HEK293 (cell line): ENCODE measurements at regions not wholly inside any gene's neighbourhood (a gene's known extent, or its start where the extent isn't known, plus 50 kb on each side); places are given as distances from the start of the nearest gene placed in this dataset.

Experiments used
- CTCF ChIA-PET: fragments of 350-600 bp; formaldehyde crosslinking; extraction: SDS; loops from one replicate; lab custom pipeline; 2021; ENCODE audit warnings: antibody characterized with exemption; lab: Yijun Ruan, JAX
- POLR2A ChIA-PET: fragments of 300-600 bp; formaldehyde crosslinking; extraction: SDS; loops from one replicate; lab custom pipeline; 2020; ENCODE audit warnings: antibody characterized with exemption, inconsistent platforms; lab: Yijun Ruan, JAX
- H3K27ac ChIP-seq: fragments of 200-500 bp; sonication (Bioruptor generic); 2 replicates; pipeline ENCODE4 v1.5.1; 2014; ENCODE audit warnings: low read depth, low read length, control low read depth, inconsistent platforms; ENCODE audit errors: extremely low read depth
- H3K36me3 ChIP-seq, 2 experiments: fragments of 200-500 bp in 1 of 2; sonication (Bioruptor generic) in 1 of 2; 1 replicate in 1 of 2; 2 replicates in 1 of 2; pipeline ENCODE4 v1.5.1; 2014 to 2017; ENCODE audit warnings: inconsistent platforms in 2 of 2, low read length in 2 of 2; ENCODE audit not compliant: control insufficient read depth in 2 of 2, insufficient read depth in 1 of 2
- H3K4me1 ChIP-seq: fragments of 200-500 bp; sonication (Bioruptor generic); 2 replicates; pipeline ENCODE4 v1.5.1; 2014; ENCODE audit warnings: mild to moderate bottlenecking, low read length, inconsistent platforms; ENCODE audit not compliant: control insufficient read depth, insufficient read depth
- H3K4me3 ChIP-seq: 2 replicates; pipeline ENCODE4 v1.5.1; 2011; ENCODE audit warnings: low read depth, mild to moderate bottlenecking, control low read depth, low read length, moderate library complexity
- H3K9me3 ChIP-seq: fragments of 200-500 bp; sonication (Bioruptor generic); 2 replicates; pipeline ENCODE4 v1.5.1; 2014; ENCODE audit warnings: low read depth, low read length, inconsistent platforms; ENCODE audit not compliant: control insufficient read depth, insufficient read depth
- HOXD13 ChIP-seq: sonication (generic); formaldehyde crosslinking; IDR thresholded peaks from 2 replicates; pipeline ENCODE4 v1.8.0; 2022; ENCODE audit warnings: missing genetic modification reagents, borderline replicate concordance
- IKZF3 ChIP-seq: fragments of 450-650 bp; IDR thresholded peaks from 2 replicates; pipeline ENCODE4 v1.5.0; 2018; ENCODE audit warnings: missing biosample characterization, mild to moderate bottlenecking, missing genetic modification characterization, moderate library complexity
- TRIM28 ChIP-seq: IDR thresholded peaks from 2 replicates; pipeline ENCODE4 v1.6.1; 2011; ENCODE audit warnings: low read length, control low read depth, borderline replicate concordance
- YY1 ChIP-seq: fragments of 450-650 bp; formaldehyde crosslinking; IDR thresholded peaks from 2 replicates; pipeline ENCODE4 v1.5.1; 2018; ENCODE audit warnings: missing biosample characterization, missing genetic modification characterization
- ZIC2 ChIP-seq: fragments of 450-650 bp; formaldehyde crosslinking; IDR thresholded peaks from 2 replicates; pipeline ENCODE4 v1.5.1; 2016; ENCODE audit warnings: missing biosample characterization, missing genetic modification characterization
- ZNF132 ChIP-seq: fragments of 450-650 bp; formaldehyde crosslinking; IDR thresholded peaks from 2 replicates; pipeline ENCODE4 v1.5.1; 2017; ENCODE audit warnings: missing biosample characterization, missing genetic modification characterization, borderline replicate concordance
- ZNF211 ChIP-seq: fragments of 450-650 bp; formaldehyde crosslinking; IDR thresholded peaks from 2 replicates; pipeline ENCODE4 v1.5.1; 2016; ENCODE audit warnings: low read depth, missing biosample characterization, missing genetic modification characterization
- ZNF221 ChIP-seq: fragments of 450-650 bp; formaldehyde crosslinking; IDR thresholded peaks from 2 replicates; pipeline ENCODE4 v1.5.1; 2017; ENCODE audit warnings: missing biosample characterization, missing genetic modification characterization, borderline replicate concordance
- ZNF266 ChIP-seq: fragments of 450-650 bp; formaldehyde crosslinking; IDR thresholded peaks from 2 replicates; pipeline ENCODE4 v1.5.1; 2016; ENCODE audit warnings: missing biosample characterization, missing genetic modification characterization, low read depth
- ZNF560 ChIP-seq: fragments of 450-650 bp; formaldehyde crosslinking; IDR thresholded peaks from 2 replicates; pipeline ENCODE4 v1.5.1; 2017; ENCODE audit warnings: missing biosample characterization, missing genetic modification characterization, borderline replicate concordance
- ZNF623 ChIP-seq: fragments of 450-650 bp; formaldehyde crosslinking; IDR thresholded peaks from 2 replicates; pipeline ENCODE4 v1.5.1; 2016; ENCODE audit warnings: missing biosample characterization, missing genetic modification characterization
- ZNF707 ChIP-seq: fragments of 450-650 bp; formaldehyde crosslinking; IDR thresholded peaks from 2 replicates; pipeline ENCODE4 v1.5.1; 2016; ENCODE audit warnings: missing biosample characterization, missing genetic modification characterization
- ZNF768 ChIP-seq: fragments of 450-650 bp; formaldehyde crosslinking; IDR thresholded peaks from 2 replicates; pipeline ENCODE4 v1.5.1; 2018; ENCODE audit warnings: missing biosample characterization, mild to moderate bottlenecking, missing genetic modification characterization
- ZNF777 ChIP-seq: fragments of 450-650 bp; formaldehyde crosslinking; IDR thresholded peaks from 2 replicates; pipeline ENCODE4 v1.5.1; 2017; ENCODE audit warnings: missing biosample characterization, missing genetic modification characterization, borderline replicate concordance
- TF ChIP-seq, protein P1 (sequence below): fragments of 450-650 bp; formaldehyde crosslinking; IDR thresholded peaks from 2 replicates; pipeline ENCODE4 v1.5.1; 2017; ENCODE audit warnings: missing biosample characterization, missing genetic modification characterization
- TF ChIP-seq, protein P2 (sequence below): fragments of 450-650 bp; formaldehyde crosslinking; conservative IDR thresholded peaks from 2 replicates; pipeline ENCODE4 v1.5.1; 2016; ENCODE audit warnings: low read depth, missing biosample characterization, missing genetic modification characterization
- TF ChIP-seq, protein P3 (sequence below): fragments of 450-650 bp; formaldehyde crosslinking; IDR thresholded peaks from 2 replicates; pipeline ENCODE4 v1.5.1; 2016; ENCODE audit warnings: missing biosample characterization, missing genetic modification characterization
- TF ChIP-seq, protein P4 (sequence below): fragments of 450-650 bp; formaldehyde crosslinking; IDR thresholded peaks from 2 replicates; pipeline ENCODE4 v1.5.1; 2016; ENCODE audit warnings: missing biosample characterization, missing genetic modification characterization, low read depth
- TF ChIP-seq, protein P5 (sequence below): sonication (generic); formaldehyde crosslinking; IDR thresholded peaks from 2 replicates; pipeline ENCODE4 v1.8.1; 2022; ENCODE audit warnings: mild to moderate bottlenecking, moderate library complexity, missing genetic modification reagents

DNA sequence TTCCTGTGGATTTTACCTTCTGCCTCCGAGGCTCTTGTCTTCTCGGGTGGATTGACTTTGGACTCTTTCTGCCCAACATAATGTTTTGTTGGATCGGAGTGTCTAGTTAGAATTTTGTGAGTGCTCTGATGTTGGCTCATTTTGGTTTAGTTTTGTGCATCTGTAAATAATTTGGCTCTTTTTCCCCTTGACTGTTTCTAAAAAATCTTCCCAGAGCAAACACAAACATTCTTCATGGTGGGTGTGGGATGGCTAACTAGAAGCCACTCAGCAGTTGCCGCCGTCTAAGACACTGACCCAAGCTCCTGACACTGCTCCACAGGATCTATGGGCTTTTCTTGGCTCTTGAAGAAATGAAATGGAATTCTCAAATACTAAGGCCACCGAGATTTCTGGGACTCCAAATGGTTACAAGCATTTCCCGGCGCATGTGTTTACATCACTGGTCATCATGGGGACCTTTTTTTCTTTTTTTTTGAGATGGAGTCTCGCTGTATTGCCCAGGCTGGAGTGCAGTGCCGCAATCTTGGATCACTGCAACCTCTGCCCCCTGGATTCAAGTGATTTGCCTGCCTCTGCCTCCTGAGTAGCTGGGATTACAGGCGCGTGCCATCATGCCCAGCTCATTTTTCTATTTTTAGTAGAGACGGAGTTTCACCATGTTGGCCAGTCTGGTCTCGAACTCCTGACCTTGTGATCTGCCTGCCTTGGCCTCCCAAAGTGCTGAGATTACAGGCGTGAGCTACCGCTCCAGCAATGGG is 92.0 kb upstream of the FRMD1 start:
- Histone ChIP-seq H3K36me3 (no peaks in the 10 kb centered on the region), H3K4me3 (no peak overlapping the region), H3K27ac (no peak overlapping the region), H3K4me1 (no peaks in the 10 kb centered on the region), H3K9me3 (no peaks in the 10 kb centered on the region)
- TF ChIP-seq, protein P1, sequence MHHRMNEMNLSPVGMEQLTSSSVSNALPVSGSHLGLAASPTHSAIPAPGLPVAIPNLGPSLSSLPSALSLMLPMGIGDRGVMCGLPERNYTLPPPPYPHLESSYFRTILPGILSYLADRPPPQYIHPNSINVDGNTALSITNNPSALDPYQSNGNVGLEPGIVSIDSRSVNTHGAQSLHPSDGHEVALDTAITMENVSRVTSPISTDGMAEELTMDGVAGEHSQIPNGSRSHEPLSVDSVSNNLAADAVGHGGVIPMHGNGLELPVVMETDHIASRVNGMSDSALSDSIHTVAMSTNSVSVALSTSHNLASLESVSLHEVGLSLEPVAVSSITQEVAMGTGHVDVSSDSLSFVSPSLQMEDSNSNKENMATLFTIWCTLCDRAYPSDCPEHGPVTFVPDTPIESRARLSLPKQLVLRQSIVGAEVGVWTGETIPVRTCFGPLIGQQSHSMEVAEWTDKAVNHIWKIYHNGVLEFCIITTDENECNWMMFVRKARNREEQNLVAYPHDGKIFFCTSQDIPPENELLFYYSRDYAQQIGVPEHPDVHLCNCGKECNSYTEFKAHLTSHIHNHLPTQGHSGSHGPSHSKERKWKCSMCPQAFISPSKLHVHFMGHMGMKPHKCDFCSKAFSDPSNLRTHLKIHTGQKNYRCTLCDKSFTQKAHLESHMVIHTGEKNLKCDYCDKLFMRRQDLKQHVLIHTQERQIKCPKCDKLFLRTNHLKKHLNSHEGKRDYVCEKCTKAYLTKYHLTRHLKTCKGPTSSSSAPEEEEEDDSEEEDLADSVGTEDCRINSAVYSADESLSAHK (tag by site-specific recombination): no peak
- no peak for TF ChIP-seq ZNF211 (tag by site-specific recombination)
- no peak for TF ChIP-seq YY1
- TF ChIP-seq HOXD13 (CRISPR knock-in tag): no peak
- no peak for TF ChIP-seq IKZF3 (tag by site-specific recombination)
- no peak for TF ChIP-seq ZNF221
- TF ChIP-seq, protein P2, sequence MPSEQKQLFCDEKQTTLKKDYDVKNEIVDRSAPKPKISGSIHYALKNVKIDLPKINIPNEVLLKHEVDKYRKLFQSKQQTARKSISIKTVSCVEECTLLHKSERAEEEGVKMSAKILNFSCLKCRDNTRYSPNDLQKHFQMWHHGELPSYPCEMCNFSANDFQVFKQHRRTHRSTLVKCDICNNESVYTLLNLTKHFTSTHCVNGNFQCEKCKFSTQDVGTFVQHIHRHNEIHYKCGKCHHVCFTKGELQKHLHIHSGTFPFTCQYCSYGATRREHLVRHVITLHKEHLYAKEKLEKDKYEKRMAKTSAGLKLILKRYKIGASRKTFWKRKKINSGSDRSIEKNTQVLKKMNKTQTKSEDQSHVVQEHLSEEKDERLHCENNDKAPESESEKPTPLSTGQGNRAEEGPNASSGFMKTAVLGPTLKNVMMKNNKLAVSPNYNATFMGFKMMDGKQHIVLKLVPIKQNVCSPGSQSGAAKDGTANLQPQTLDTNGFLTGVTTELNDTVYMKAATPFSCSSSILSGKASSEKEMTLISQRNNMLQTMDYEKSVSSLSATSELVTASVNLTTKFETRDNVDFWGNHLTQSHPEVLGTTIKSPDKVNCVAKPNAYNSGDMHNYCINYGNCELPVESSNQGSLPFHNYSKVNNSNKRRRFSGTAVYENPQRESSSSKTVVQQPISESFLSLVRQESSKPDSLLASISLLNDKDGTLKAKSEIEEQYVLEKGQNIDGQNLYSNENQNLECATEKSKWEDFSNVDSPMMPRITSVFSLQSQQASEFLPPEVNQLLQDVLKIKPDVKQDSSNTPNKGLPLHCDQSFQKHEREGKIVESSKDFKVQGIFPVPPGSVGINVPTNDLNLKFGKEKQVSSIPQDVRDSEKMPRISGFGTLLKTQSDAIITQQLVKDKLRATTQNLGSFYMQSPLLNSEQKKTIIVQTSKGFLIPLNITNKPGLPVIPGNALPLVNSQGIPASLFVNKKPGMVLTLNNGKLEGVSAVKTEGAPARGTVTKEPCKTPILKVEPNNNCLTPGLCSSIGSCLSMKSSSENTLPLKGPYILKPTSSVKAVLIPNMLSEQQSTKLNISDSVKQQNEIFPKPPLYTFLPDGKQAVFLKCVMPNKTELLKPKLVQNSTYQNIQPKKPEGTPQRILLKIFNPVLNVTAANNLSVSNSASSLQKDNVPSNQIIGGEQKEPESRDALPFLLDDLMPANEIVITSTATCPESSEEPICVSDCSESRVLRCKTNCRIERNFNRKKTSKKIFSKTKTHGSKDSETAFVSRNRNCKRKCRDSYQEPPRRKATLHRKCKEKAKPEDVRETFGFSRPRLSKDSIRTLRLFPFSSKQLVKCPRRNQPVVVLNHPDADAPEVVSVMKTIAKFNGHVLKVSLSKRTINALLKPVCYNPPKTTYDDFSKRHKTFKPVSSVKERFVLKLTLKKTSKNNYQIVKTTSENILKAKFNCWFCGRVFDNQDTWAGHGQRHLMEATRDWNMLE: no peak
- TF ChIP-seq, protein P3, sequence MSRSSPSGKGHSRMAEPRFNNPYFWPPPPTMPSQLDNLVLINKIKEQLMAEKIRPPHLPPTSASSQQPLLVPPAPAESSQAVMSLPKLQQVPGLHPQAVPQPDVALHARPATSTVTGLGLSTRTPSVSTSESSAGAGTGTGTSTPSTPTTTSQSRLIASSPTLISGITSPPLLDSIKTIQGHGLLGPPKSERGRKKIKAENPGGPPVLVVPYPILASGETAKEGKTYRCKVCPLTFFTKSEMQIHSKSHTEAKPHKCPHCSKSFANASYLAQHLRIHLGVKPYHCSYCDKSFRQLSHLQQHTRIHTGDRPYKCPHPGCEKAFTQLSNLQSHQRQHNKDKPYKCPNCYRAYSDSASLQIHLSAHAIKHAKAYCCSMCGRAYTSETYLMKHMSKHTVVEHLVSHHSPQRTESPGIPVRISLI (tag by site-specific recombination): no peak
- TF ChIP-seq ZNF266: no peak
- no peak for TF ChIP-seq ZIC2 (tag by site-specific recombination)
- no peak for TF ChIP-seq ZNF707
- TF ChIP-seq ZNF768 (tag by site-specific recombination): no peak
- TF ChIP-seq, protein P4, sequence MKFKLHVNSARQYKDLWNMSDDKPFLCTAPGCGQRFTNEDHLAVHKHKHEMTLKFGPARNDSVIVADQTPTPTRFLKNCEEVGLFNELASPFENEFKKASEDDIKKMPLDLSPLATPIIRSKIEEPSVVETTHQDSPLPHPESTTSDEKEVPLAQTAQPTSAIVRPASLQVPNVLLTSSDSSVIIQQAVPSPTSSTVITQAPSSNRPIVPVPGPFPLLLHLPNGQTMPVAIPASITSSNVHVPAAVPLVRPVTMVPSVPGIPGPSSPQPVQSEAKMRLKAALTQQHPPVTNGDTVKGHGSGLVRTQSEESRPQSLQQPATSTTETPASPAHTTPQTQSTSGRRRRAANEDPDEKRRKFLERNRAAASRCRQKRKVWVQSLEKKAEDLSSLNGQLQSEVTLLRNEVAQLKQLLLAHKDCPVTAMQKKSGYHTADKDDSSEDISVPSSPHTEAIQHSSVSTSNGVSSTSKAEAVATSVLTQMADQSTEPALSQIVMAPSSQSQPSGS (tag by site-specific recombination): no peak
- TF ChIP-seq TRIM28: no peak
- no peak for TF ChIP-seq ZNF623
- TF ChIP-seq, protein P5, sequence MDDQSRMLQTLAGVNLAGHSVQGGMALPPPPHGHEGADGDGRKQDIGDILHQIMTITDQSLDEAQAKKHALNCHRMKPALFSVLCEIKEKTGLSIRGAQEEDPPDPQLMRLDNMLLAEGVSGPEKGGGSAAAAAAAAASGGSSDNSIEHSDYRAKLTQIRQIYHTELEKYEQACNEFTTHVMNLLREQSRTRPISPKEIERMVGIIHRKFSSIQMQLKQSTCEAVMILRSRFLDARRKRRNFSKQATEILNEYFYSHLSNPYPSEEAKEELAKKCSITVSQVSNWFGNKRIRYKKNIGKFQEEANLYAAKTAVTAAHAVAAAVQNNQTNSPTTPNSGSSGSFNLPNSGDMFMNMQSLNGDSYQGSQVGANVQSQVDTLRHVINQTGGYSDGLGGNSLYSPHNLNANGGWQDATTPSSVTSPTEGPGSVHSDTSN (CRISPR knock-in tag): no peak
- no peak for TF ChIP-seq ZNF777 (tag by site-specific recombination)
- TF ChIP-seq ZNF560 (tag by site-specific recombination): no peak
- TF ChIP-seq ZNF132 (tag by site-specific recombination): no peak
- POLR2A ChIA-PET: interaction anchor here (0.6 kb wide), 1 partner anchor 147 kb away, joined by 3 read pairs; no protein-coding TSS in a partner anchor
- CTCF ChIA-PET: interaction anchor here (0.6 to 0.7 kb wide), 2 partner anchors 252 to 372 kb away, joined by 3 read pairs; no protein-coding TSS in a partner anchor
